SU-DHL-6 (cell line): ENCODE measurements at regions not wholly inside any gene's neighbourhood (a gene's known extent, or its start where the extent isn't known, plus 50 kb on each side); places are given as distances from the start of the nearest gene placed in this dataset.

Experiments
- H2AFZ ChIP-seq: fragments of 200-600 bp; sonication (generic); 2 replicates; pipeline ENCODE4 v1.6.1; 2014; ENCODE audit warnings: low read depth, mild to moderate bottlenecking, moderate library complexity, mixed read lengths, antibody characterized with exemption, low read length; ENCODE audit not compliant: severe bottlenecking
- H3F3A ChIP-seq: fragments of 200-600 bp; shearing (Covaris generic); 2 replicates; pipeline ENCODE4 v1.6.0; 2016; ENCODE audit warnings: antibody characterized with exemption, mild to moderate bottlenecking; ENCODE audit not compliant: insufficient read depth
- H3K27ac ChIP-seq: fragments of 200-600 bp; sonication (generic); 2 replicates; pipeline ENCODE4 v1.5.1; 2016; ENCODE audit warnings: low read depth, mild to moderate bottlenecking, low read length, moderate library complexity, mixed read lengths
- H3K27me3 ChIP-seq: fragments of 200-600 bp; sonication (generic), shearing (Covaris generic); 2 replicates; pipeline ENCODE4 v1.6.0; 2014; ENCODE audit warnings: mild to moderate bottlenecking, low read length
- H3K36me3 ChIP-seq: fragments of 200-600 bp; sonication (generic); 2 replicates; pipeline ENCODE4 v1.6.1; 2014; ENCODE audit warnings: mild to moderate bottlenecking, low read length, mixed read lengths
- H3K4me2 ChIP-seq: fragments of 300-600, 200-600 bp; shearing (Covaris generic), sonication (generic); 2 replicates; pipeline ENCODE4 v1.6.0; 2014; ENCODE audit warnings: low read length, low read depth, mild to moderate bottlenecking; ENCODE audit not compliant: poor library complexity, severe bottlenecking
- H3K4me3 ChIP-seq: fragments of 200-600 bp; sonication (generic); 2 replicates; pipeline ENCODE4 v1.5.1; 2014; ENCODE audit warnings: antibody characterized with exemption, low read length, mild to moderate bottlenecking, mixed read lengths; ENCODE audit not compliant: insufficient read depth, poor library complexity, severe bottlenecking
- H3K79me2 ChIP-seq: fragments of 200-600 bp; sonication (generic); 2 replicates; pipeline ENCODE4 v1.6.1; 2014; ENCODE audit warnings: mild to moderate bottlenecking, low read length, moderate library complexity; ENCODE audit not compliant: insufficient read depth
- H3K9ac ChIP-seq: fragments of 200-600 bp; sonication (generic); 2 replicates; pipeline ENCODE4 v1.7.0; 2014; ENCODE audit warnings: mild to moderate bottlenecking, low read length
- H3K9me2 ChIP-seq: fragments of 200-600 bp; sonication (generic); replicated peaks from 2 replicates; pipeline ENCODE4 v1.6.1; 2014; ENCODE audit warnings: low read length; ENCODE audit not compliant: insufficient read depth
- H3K9me3 ChIP-seq: fragments of 200-600 bp; sonication (generic); 2 replicates; pipeline ENCODE4 v1.6.1; 2014; ENCODE audit warnings: low read length, mixed read lengths; ENCODE audit not compliant: insufficient read depth
- H4K20me1 ChIP-seq: fragments of 200-600 bp; sonication (generic); 2 replicates; pipeline ENCODE4 v1.6.1; 2014; ENCODE audit warnings: low read depth, mild to moderate bottlenecking, antibody characterized with exemption, low read length, moderate library complexity, mixed read lengths
- EZH2phosphoT487 ChIP-seq: fragments of 200-600 bp; sonication (generic), shearing (Covaris generic); conservative IDR thresholded peaks from 2 replicates; pipeline ENCODE4 v1.6.1; 2018; ENCODE audit warnings: mild to moderate bottlenecking, antibody characterized with exemption, low read length, moderate library complexity, mixed read lengths
- TF ChIP-seq, protein P1 (sequence below): fragments of 200-600 bp; sonication (generic); IDR thresholded peaks from one replicate; pipeline ENCODE4 v1.5.1; 2017; ENCODE audit warnings: antibody characterized with exemption, mild to moderate bottlenecking, low read length, moderate library complexity; ENCODE audit not compliant: insufficient read depth, poor library complexity, severe bottlenecking

DNA sequence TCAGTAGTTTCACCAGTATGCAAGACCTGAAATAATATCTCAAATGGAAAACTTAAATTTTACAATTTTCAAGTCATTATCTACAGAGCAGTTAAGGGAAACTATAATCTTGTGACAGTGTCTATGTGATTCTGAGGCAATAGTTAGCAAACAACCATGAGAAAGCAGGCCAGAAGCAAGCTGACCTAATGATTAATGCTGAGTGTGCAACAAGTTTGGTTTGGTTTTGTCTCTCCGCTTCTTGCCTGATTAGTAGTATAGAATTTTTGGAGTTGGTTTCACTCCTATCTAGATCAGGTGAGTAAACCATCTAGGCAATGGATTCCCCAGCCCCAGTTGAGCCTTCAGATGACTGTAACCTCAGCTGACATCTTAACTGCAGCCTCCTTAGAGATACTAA lies 212.9 kb upstream of the NAV3 start:
- H3K79me2 ChIP-seq: no peaks in the 10 kb centered on the region
- H2AFZ ChIP-seq: no peak overlapping the region
- no peaks in the 10 kb centered on the region for H4K20me1 ChIP-seq
- no peak overlapping the region for H3K9ac ChIP-seq
- no peaks in the 10 kb centered on the region for H3K36me3 ChIP-seq
- H3K4me2 ChIP-seq: no peak overlapping the region
- H3K9me2 ChIP-seq: no peaks in the 10 kb centered on the region
- H3K4me3 ChIP-seq: no peak overlapping the region
- H3K27me3 ChIP-seq: no peaks in the 10 kb centered on the region
- no peaks in the 10 kb centered on the region for H3F3A ChIP-seq
- TF ChIP-seq EZH2phosphoT487: no peak
- TF ChIP-seq, protein P1, sequence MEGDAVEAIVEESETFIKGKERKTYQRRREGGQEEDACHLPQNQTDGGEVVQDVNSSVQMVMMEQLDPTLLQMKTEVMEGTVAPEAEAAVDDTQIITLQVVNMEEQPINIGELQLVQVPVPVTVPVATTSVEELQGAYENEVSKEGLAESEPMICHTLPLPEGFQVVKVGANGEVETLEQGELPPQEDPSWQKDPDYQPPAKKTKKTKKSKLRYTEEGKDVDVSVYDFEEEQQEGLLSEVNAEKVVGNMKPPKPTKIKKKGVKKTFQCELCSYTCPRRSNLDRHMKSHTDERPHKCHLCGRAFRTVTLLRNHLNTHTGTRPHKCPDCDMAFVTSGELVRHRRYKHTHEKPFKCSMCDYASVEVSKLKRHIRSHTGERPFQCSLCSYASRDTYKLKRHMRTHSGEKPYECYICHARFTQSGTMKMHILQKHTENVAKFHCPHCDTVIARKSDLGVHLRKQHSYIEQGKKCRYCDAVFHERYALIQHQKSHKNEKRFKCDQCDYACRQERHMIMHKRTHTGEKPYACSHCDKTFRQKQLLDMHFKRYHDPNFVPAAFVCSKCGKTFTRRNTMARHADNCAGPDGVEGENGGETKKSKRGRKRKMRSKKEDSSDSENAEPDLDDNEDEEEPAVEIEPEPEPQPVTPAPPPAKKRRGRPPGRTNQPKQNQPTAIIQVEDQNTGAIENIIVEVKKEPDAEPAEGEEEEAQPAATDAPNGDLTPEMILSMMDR: no peak
- 0 out of 2 replicates have a peak, but pooled peaks cover 6% of the 10 kb centered on the region for H3K9me3 ChIP-seq
- no peak overlapping the region for H3K27ac ChIP-seq

DNA sequence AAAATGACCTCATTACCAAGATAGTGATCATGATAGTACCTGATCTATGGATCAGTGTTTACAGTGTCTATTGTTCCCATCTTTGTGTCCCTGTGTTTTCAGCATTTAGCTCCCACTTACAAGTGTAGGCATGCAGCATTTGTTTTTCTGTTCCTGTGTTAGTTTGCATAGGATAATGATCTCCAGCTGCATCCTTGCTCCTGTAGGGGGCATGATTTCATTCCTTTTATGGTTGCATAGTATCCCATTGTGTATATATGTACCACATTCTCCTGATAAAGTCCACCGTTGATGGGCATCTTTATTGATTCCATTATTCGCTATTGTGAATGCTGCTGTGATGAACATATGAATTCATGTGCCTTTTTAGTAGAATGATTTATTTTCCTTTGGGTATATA lies 215.4 kb upstream of the NAV3 start:
- Histone ChIP-seq H3K36me3 (no peaks in the 10 kb centered on the region), H3K9me3 (0 out of 2 replicates have a peak, but pooled peaks cover 6% of the 10 kb centered on the region), H3K79me2 (no peaks in the 10 kb centered on the region), H3K4me2 (no peak overlapping the region), H3K27me3 (no peaks in the 10 kb centered on the region), H3K4me3 (no peak overlapping the region), H3K9ac (no peak overlapping the region), H4K20me1 (no peaks in the 10 kb centered on the region), H3K9me2 (no peaks in the 10 kb centered on the region), H2AFZ (no peak overlapping the region), H3K27ac (no peak overlapping the region), H3F3A (no peaks in the 10 kb centered on the region)
- no peak for TF ChIP-seq EZH2phosphoT487
- TF ChIP-seq, protein P1: no peak

DNA sequence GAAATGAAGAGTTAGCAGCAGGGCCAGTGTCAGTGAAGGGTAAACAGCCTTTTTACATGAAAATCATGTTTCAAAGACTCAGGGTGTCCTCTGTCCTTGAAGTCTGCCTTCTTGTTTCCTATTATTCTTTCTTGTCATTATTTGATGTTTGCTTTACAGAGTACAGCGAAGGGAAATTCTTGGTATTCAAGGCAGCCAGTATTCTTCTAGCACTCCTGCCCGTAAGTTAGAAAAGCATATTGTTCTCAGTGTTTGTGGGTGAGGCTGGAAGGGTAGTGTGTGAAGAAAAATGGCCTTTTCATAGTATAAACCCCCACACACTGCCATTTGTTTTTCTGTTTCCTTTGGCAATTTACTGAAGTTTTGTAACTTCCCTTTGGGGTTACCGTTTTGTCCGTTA lies 217.3 kb upstream of the NAV3 start:
- no peak overlapping the region for H3K4me3 ChIP-seq
- H3K4me2 ChIP-seq: no peak overlapping the region

More for the DNA sequence above, 217.3 kb upstream of the NAV3 start:
- H2AFZ ChIP-seq: no peak overlapping the region
- no peak overlapping the region for H3K27ac ChIP-seq
- H3K9me2 ChIP-seq: no peaks in the 10 kb centered on the region
- no peak for TF ChIP-seq EZH2phosphoT487
- TF ChIP-seq, protein P1: no peak
- no peak overlapping the region for H3K9ac ChIP-seq
- 0 out of 2 replicates have a peak, but pooled peaks cover 6% of the 10 kb centered on the region for H3K9me3 ChIP-seq
- no peaks in the 10 kb centered on the region for H3K27me3 ChIP-seq
- no peaks in the 10 kb centered on the region for H3F3A ChIP-seq
- H3K79me2 ChIP-seq: no peaks in the 10 kb centered on the region
- no peaks in the 10 kb centered on the region for H3K36me3 ChIP-seq
- H4K20me1 ChIP-seq: no peaks in the 10 kb centered on the region
